ENCODE measurements at regions not wholly inside any gene's neighbourhood (a gene's known extent, or its start where the extent isn't known, plus 50 kb on each side); places are given as distances from the start of the nearest gene placed in this dataset.

GRCh38 chr1:98487620-98488019 is 173.9 kb upstream of the SNX7 start:
- no peak overlapping the region for H3K27ac ChIP-seq (ENCODE audit: low read depth, low read length)
- no peaks in the 10 kb centered on the region for H3K79me2 ChIP-seq (ENCODE audit: control insufficient read depth, low read length)
- H3K9me3 ChIP-seq (ENCODE audit: control insufficient read depth, insufficient read depth, low read length) = no peaks in the 10 kb centered on the region
- H3K27me3 ChIP-seq (ENCODE audit: control insufficient read depth, low read length) = no peaks in the 10 kb centered on the region
- H3K36me3 ChIP-seq (ENCODE audit: control insufficient read depth, low read length) = no peaks in the 10 kb centered on the region
- H3K9me2 ChIP-seq (replicated peaks; ENCODE audit: control insufficient read depth, low read length) = no peaks in the 10 kb centered on the region
- H3K4me3 ChIP-seq (ENCODE audit: low read length) = no peak overlapping the region
- H3K4me1 ChIP-seq (ENCODE audit: control insufficient read depth, low read length) = no peaks in the 10 kb centered on the region
- no peak for TF ChIP-seq EZH2phosphoT487 (IDR thresholded peaks at IDR 0.05; ENCODE audit: borderline replicate concordance, low read length)
- TF ChIP-seq, protein P1, sequence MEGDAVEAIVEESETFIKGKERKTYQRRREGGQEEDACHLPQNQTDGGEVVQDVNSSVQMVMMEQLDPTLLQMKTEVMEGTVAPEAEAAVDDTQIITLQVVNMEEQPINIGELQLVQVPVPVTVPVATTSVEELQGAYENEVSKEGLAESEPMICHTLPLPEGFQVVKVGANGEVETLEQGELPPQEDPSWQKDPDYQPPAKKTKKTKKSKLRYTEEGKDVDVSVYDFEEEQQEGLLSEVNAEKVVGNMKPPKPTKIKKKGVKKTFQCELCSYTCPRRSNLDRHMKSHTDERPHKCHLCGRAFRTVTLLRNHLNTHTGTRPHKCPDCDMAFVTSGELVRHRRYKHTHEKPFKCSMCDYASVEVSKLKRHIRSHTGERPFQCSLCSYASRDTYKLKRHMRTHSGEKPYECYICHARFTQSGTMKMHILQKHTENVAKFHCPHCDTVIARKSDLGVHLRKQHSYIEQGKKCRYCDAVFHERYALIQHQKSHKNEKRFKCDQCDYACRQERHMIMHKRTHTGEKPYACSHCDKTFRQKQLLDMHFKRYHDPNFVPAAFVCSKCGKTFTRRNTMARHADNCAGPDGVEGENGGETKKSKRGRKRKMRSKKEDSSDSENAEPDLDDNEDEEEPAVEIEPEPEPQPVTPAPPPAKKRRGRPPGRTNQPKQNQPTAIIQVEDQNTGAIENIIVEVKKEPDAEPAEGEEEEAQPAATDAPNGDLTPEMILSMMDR (IDR thresholded peaks at IDR 0.05; ENCODE audit: low read depth, low read length, poor library complexity, severe bottlenecking) = no peak
- H4K20me1 ChIP-seq (ENCODE audit: control insufficient read depth, insufficient read depth, low read depth, low read length) = no peaks in the 10 kb centered on the region
- H3K4me2 ChIP-seq (ENCODE audit: low read length) = no peak overlapping the region
- H3F3A ChIP-seq (ENCODE audit: control insufficient read depth, insufficient read depth) = no peaks in the 10 kb centered on the region

DNA sequence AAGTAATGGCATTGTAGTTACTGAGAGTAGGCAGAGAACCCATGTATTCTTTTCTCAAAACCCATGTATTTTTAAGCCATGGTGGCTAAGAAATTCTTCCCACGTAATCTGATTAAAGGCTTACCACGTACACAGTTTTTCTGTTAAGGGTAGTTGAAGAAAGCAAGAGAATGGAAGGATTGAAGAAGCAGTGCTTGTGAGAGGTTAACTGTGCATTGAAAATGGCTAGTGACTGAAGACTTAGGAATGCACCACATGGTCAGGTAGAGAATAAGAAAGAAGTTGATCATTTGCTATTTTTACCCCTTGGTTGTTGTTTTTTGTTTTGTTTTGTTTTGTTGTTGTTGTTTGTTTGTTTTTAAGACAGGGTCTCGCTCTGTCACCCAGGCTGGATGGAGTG is 178.9 kb upstream of the SNX7 start:
- no peaks in the 10 kb centered on the region for H3K9me2 ChIP-seq (replicated peaks; ENCODE audit: control insufficient read depth, low read length)
- H3K4me3 ChIP-seq (ENCODE audit: low read length) = no peak overlapping the region
- no peaks in the 10 kb centered on the region for H3K4me1 ChIP-seq (ENCODE audit: control insufficient read depth, low read length)
- H3F3A ChIP-seq (ENCODE audit: control insufficient read depth, insufficient read depth) = no peaks in the 10 kb centered on the region
- no peaks in the 10 kb centered on the region for H3K9me3 ChIP-seq (ENCODE audit: control insufficient read depth, insufficient read depth, low read length)
- no peaks in the 10 kb centered on the region for H3K79me2 ChIP-seq (ENCODE audit: control insufficient read depth, low read length)
- H3K4me2 ChIP-seq (ENCODE audit: low read length) = no peak overlapping the region
- H4K20me1 ChIP-seq (ENCODE audit: control insufficient read depth, insufficient read depth, low read depth, low read length) = no peaks in the 10 kb centered on the region
- H3K36me3 ChIP-seq (ENCODE audit: control insufficient read depth, low read length) = no peaks in the 10 kb centered on the region
- no peak overlapping the region for H3K27ac ChIP-seq (ENCODE audit: low read depth, low read length)
- H3K27me3 ChIP-seq (ENCODE audit: control insufficient read depth, low read length) = no peaks in the 10 kb centered on the region
- TF ChIP-seq EZH2phosphoT487 (IDR thresholded peaks at IDR 0.05; ENCODE audit: borderline replicate concordance, low read length) = no peak

GRCh38 chr1:98480271-98480670 is 181.2 kb upstream of the SNX7 start:
- H3F3A ChIP-seq (ENCODE audit: control insufficient read depth, insufficient read depth) = no peaks in the 10 kb centered on the region
- H3K79me2 ChIP-seq (ENCODE audit: control insufficient read depth, low read length) = no peaks in the 10 kb centered on the region
- TF ChIP-seq EZH2phosphoT487 (IDR thresholded peaks at IDR 0.05; ENCODE audit: borderline replicate concordance, low read length) = no peak
- H4K20me1 ChIP-seq (ENCODE audit: control insufficient read depth, insufficient read depth, low read depth, low read length) = no peaks in the 10 kb centered on the region
- no peaks in the 10 kb centered on the region for H3K27me3 ChIP-seq (ENCODE audit: control insufficient read depth, low read length)
- no peak overlapping the region for H3K4me2 ChIP-seq (ENCODE audit: low read length)
- no peak overlapping the region for H3K27ac ChIP-seq (ENCODE audit: low read depth, low read length)
- no peaks in the 10 kb centered on the region for H3K36me3 ChIP-seq (ENCODE audit: control insufficient read depth, low read length)
- no peaks in the 10 kb centered on the region for H3K9me2 ChIP-seq (replicated peaks; ENCODE audit: control insufficient read depth, low read length)
- H3K4me1 ChIP-seq (ENCODE audit: control insufficient read depth, low read length) = no peaks in the 10 kb centered on the region
- no peaks in the 10 kb centered on the region for H3K9me3 ChIP-seq (ENCODE audit: control insufficient read depth, insufficient read depth, low read length)
- no peak overlapping the region for H3K4me3 ChIP-seq (ENCODE audit: low read length)

DNA sequence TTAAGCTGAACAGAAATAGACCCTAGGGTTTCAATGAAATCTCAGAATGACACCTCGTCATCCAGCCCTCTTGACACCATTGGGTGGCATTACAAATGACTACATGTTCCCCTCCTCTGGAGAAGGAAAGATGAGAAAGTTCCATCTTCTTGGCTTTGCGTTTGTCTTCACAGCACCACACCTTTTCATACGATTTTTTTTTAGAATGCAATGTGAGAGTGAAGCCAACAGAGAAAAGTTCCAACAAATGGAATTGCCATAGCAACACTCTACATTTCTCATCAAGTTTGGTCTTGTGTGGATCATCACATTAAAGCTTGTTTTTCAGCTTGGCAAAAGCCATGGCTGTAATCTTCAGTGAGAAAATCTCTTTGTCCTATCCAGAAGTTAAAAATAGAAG is 183.4 kb upstream of the SNX7 start:
- Histone ChIP-seq H3F3A (ENCODE audit: control insufficient read depth, insufficient read depth) (no peaks in the 10 kb centered on the region), H3K79me2 (ENCODE audit: control insufficient read depth, low read length) (no peaks in the 10 kb centered on the region), H3K9me2 (replicated peaks; ENCODE audit: control insufficient read depth, low read length) (no peaks in the 10 kb centered on the region), H3K9me3 (ENCODE audit: control insufficient read depth, insufficient read depth, low read length) (no peaks in the 10 kb centered on the region), H4K20me1 (ENCODE audit: control insufficient read depth, insufficient read depth, low read depth, low read length) (no peaks in the 10 kb centered on the region), H3K4me3 (ENCODE audit: low read length) (no peak overlapping the region), H3K36me3 (ENCODE audit: control insufficient read depth, low read length) (no peaks in the 10 kb centered on the region), H3K4me2 (ENCODE audit: low read length) (no peak overlapping the region), H3K27me3 (ENCODE audit: control insufficient read depth, low read length) (no peaks in the 10 kb centered on the region), H3K27ac (ENCODE audit: low read depth, low read length) (no peak overlapping the region), H3K4me1 (ENCODE audit: control insufficient read depth, low read length) (no peaks in the 10 kb centered on the region)
- TF ChIP-seq, protein P1 (IDR thresholded peaks at IDR 0.05; ENCODE audit: low read depth, low read length, poor library complexity, severe bottlenecking) = no peak
- TF ChIP-seq EZH2phosphoT487 (IDR thresholded peaks at IDR 0.05; ENCODE audit: borderline replicate concordance, low read length) = no peak

Measured in DOHH2 (cell line).